Osteoblast (primary cell): ENCODE measurements at regions not wholly inside any gene's neighbourhood (a gene's known extent, or its start where the extent isn't known, plus 50 kb on each side); places are given as distances from the start of the nearest gene placed in this dataset.

Experiments used
- DNase-seq: peaks from one replicate; pipeline ENCODE4 v3.0.0; 2011; ENCODE audit warnings: low spot score, mixed read lengths; ENCODE audit not compliant: insufficient read length; ENCODE audit errors: missing footprints
- H2AFZ ChIP-seq: 2 replicates; pipeline ENCODE4 v1.6.0; 2011; ENCODE audit warnings: mild to moderate bottlenecking, low read length
- H3K27ac ChIP-seq: 2 replicates; pipeline ENCODE4 v1.5.1; 2011; ENCODE audit warnings: mild to moderate bottlenecking, low read depth, low read length, moderate library complexity
- H3K27me3 ChIP-seq: 2 replicates; pipeline ENCODE4 v1.6.0; 2012; ENCODE audit warnings: mild to moderate bottlenecking, control low read depth, inconsistent platforms, low read length, moderate library complexity; ENCODE audit not compliant: insufficient read depth
- H3K36me3 ChIP-seq: 2 replicates; pipeline ENCODE4 v1.5.1; 2011; ENCODE audit warnings: mild to moderate bottlenecking, low read length, control low read depth, moderate library complexity; ENCODE audit not compliant: insufficient read depth
- H3K4me1 ChIP-seq: 2 replicates; pipeline ENCODE4 v1.5.1; 2011; ENCODE audit warnings: mild to moderate bottlenecking, low read length, control low read depth, moderate library complexity; ENCODE audit not compliant: insufficient read depth
- H3K4me2 ChIP-seq: 2 replicates; pipeline ENCODE4 v1.6.0; 2011; ENCODE audit warnings: mild to moderate bottlenecking, low read length; ENCODE audit not compliant: insufficient read depth
- H3K4me3 ChIP-seq: fragments of 200-600 bp; sonication (generic); 3 replicates; pipeline ENCODE4 v1.5.1; 2012; ENCODE audit warnings: mild to moderate bottlenecking, low read length, inconsistent platforms; ENCODE audit not compliant: insufficient read depth
- H3K79me2 ChIP-seq: 2 replicates; pipeline ENCODE4 v1.6.0; 2012; ENCODE audit warnings: mild to moderate bottlenecking, low read length, control low read depth, inconsistent platforms; ENCODE audit not compliant: insufficient read depth
- H3K9me3 ChIP-seq: 2 replicates; pipeline ENCODE4 v1.5.1; 2011; ENCODE audit warnings: low read depth, low read length, control low read depth
- H4K20me1 ChIP-seq: 2 replicates; pipeline ENCODE4 v1.6.0; 2012; ENCODE audit warnings: mild to moderate bottlenecking, low read length, control low read depth; ENCODE audit not compliant: insufficient read depth
- CTCF ChIP-seq: IDR thresholded peaks from 2 replicates; pipeline ENCODE4 v1.5.1; 2011; ENCODE audit warnings: mild to moderate bottlenecking, low read depth, low read length, moderate library complexity; ENCODE audit errors: extremely low read depth

GRCh38 chr7:85600395-85600794 lies 413.5 kb upstream of the SEMA3D start:
- H3K27me3 ChIP-seq: no peaks in the 10 kb centered on the region
- no peak for DNase-seq

GRCh38 chr7:85596827-85597226 lies 410.0 kb upstream of the SEMA3D start:
- Histone ChIP-seq H4K20me1 (no peaks in the 10 kb centered on the region), H3K36me3 (no peaks in the 10 kb centered on the region), H3K27me3 (no peaks in the 10 kb centered on the region), H3K4me1 (no peaks in the 10 kb centered on the region), H3K27ac (no peak overlapping the region), H2AFZ (no peak overlapping the region), H3K9me3 (no peaks in the 10 kb centered on the region), H3K4me2 (no peak overlapping the region), H3K4me3 (no peak overlapping the region), H3K79me2 (no peaks in the 10 kb centered on the region)
- TF ChIP-seq CTCF: no peak
- no peak for DNase-seq

More at GRCh38 chr7:85600395-85600794, 413.5 kb upstream of the SEMA3D start:
- no peak for TF ChIP-seq CTCF
- H4K20me1 ChIP-seq: no peaks in the 10 kb centered on the region
- H3K27ac ChIP-seq: no peak overlapping the region
- H3K79me2 ChIP-seq: no peaks in the 10 kb centered on the region
- H3K9me3 ChIP-seq: no peaks in the 10 kb centered on the region
- H3K4me1 ChIP-seq: no peaks in the 10 kb centered on the region
- no peaks in the 10 kb centered on the region for H3K36me3 ChIP-seq
- no peak overlapping the region for H3K4me2 ChIP-seq
- no peak overlapping the region for H3K4me3 ChIP-seq
- no peak overlapping the region for H2AFZ ChIP-seq

GRCh38 chr7:85595750-85596178 lies 408.9 kb upstream of the SEMA3D start:
- Histone ChIP-seq H2AFZ (no peak overlapping the region), H3K27ac (no peak overlapping the region), H3K9me3 (no peaks in the 10 kb centered on the region), H3K4me3 (no peak overlapping the region), H3K4me2 (no peak overlapping the region), H4K20me1 (no peaks in the 10 kb centered on the region), H3K79me2 (no peaks in the 10 kb centered on the region), H3K27me3 (no peaks in the 10 kb centered on the region), H3K36me3 (no peaks in the 10 kb centered on the region), H3K4me1 (no peaks in the 10 kb centered on the region)
- TF ChIP-seq CTCF: no peak
- no peak for DNase-seq

GRCh38 chr7:85593355-85593754 lies 406.5 kb upstream of the SEMA3D start:
- no peak overlapping the region for H2AFZ ChIP-seq

More at GRCh38 chr7:85593355-85593754, 406.5 kb upstream of the SEMA3D start:
- no peak overlapping the region for H3K27ac ChIP-seq
- no peak overlapping the region for H3K4me2 ChIP-seq
- H3K36me3 ChIP-seq: no peaks in the 10 kb centered on the region
- H4K20me1 ChIP-seq: no peaks in the 10 kb centered on the region
- H3K4me3 ChIP-seq: no peak overlapping the region
- no peaks in the 10 kb centered on the region for H3K9me3 ChIP-seq
- TF ChIP-seq CTCF: no peak
- DNase-seq: no peak
- H3K79me2 ChIP-seq: no peaks in the 10 kb centered on the region
- H3K4me1 ChIP-seq: no peaks in the 10 kb centered on the region
- H3K27me3 ChIP-seq: no peaks in the 10 kb centered on the region
